ENCODE measurements at regions not wholly inside any gene's neighbourhood (a gene's known extent, or its start where the extent isn't known, plus 50 kb on each side); places are given as distances from the start of the nearest gene placed in this dataset.

DNA sequence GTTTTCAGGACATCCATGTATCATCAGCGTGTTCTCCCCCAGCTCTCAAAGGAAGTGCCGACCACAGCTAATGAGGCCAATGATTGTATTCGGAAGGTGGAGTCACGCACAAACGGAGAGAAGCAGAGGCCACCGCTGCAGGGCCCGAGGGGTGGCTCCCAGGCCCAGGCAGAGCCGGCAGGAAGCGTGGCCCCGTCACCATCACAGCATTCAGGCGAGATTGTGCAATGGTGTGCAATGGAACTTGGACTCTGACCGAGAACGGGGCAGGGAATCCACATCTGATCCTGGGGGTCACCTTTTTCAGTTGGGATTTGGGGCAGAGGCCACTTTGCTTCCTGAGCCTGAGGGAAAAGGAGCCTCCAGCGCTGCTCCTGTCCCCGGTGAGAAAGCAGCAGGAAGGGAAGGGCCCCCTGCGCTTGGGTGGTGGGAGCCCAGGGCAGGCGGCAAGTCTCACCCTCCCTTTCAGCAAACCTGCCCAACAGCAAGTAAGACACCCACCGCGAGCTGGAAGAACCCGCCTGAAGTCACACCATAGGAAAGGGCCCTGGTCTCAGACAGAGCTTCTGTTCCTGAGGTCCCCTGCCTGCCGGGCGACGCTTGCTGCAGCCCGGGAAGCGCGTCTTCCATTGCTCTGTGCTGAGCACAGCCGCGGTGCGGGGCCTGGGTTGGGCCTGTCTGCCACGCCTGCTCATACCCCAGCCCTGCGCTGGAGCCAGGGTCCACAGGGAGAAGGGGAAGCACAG lies 1430.7 kb downstream of the BRD1 start:
- intact Hi-C loops (cut with DNase I): no loop called here
- ATAC-seq (no peak), DNase-seq (no peak)
- 82 to 85% (median 84%) methylated on average over 31 of the region's 31 CpGs for WGBS, 3 donors
- no peak overlapping the region for H3K27ac ChIP-seq
- TF ChIP-seq, protein P1, sequence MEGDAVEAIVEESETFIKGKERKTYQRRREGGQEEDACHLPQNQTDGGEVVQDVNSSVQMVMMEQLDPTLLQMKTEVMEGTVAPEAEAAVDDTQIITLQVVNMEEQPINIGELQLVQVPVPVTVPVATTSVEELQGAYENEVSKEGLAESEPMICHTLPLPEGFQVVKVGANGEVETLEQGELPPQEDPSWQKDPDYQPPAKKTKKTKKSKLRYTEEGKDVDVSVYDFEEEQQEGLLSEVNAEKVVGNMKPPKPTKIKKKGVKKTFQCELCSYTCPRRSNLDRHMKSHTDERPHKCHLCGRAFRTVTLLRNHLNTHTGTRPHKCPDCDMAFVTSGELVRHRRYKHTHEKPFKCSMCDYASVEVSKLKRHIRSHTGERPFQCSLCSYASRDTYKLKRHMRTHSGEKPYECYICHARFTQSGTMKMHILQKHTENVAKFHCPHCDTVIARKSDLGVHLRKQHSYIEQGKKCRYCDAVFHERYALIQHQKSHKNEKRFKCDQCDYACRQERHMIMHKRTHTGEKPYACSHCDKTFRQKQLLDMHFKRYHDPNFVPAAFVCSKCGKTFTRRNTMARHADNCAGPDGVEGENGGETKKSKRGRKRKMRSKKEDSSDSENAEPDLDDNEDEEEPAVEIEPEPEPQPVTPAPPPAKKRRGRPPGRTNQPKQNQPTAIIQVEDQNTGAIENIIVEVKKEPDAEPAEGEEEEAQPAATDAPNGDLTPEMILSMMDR (IDR thresholded peaks at IDR 0.05): no peak
- H3K9me3 ChIP-seq: no peaks in the 10 kb centered on the region
- no peaks in the 10 kb centered on the region for H3K4me1 ChIP-seq
- H3K4me3 ChIP-seq: no peak overlapping the region
- peaks cover 0 to 7% (median 1%) of the 10 kb centered on the region in 3 donors for H3K27me3 ChIP-seq (ENCODE audit: insufficient read depth in 3 of 3, low read length in 2 of 3)
- H3K36me3 ChIP-seq (ENCODE audit: insufficient read depth in 1 of 2, low read depth in 1 of 2): no peaks in the 10 kb centered on the region

DNA sequence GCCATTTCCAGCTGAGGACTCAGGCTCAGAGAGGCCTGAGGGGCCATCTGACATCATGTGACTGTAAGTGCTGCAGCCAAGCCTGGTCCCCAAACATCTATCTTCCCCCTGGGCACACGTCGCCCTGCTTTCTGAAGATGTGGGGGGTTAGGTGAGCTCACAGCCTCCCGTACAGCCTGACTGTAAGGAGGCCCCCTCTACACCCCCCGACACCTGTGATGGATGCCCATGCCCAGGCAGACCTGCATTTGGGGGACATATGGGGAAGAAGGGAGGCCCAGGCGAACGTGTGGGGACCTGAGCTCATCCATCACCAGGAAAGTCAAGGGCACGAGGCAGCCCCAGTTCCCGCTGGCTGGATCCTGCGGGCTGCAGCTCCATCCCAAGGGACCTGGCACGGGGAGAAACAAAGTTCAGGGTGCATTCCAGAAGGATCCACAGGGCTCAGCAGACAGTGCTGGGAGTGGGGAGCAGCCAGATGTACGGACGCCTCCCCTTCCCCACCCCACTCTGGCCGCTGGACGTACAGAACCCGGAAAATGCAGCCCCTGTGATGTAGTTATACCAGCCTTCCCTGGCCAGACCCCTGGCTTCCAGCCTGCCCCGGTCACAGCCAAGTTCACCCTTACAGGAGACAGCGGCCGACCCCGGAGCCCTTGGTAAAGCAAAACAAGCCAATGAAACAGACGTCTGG lies 1431.4 kb downstream of the BRD1 start:
- ATAC-seq (no peak), DNase-seq (no peak)
- H3K27me3 ChIP-seq (ENCODE audit: insufficient read depth in 3 of 3, low read length in 2 of 3): peaks cover 0 to 7% (median 0%) of the 10 kb centered on the region in 3 donors
- H3K36me3 ChIP-seq (ENCODE audit: insufficient read depth in 1 of 2, low read depth in 1 of 2): no peaks in the 10 kb centered on the region
- 73 to 76% (median 73%) methylated on average over 20 of the region's 20 CpGs for WGBS, 3 donors
- TF ChIP-seq, protein P1 (IDR thresholded peaks at IDR 0.05): no peak
- H3K4me3 ChIP-seq: no peak overlapping the region
- intact Hi-C loops (cut with DNase I): no loop called here
- H3K9me3 ChIP-seq: no peaks in the 10 kb centered on the region
- H3K4me1 ChIP-seq: no peaks in the 10 kb centered on the region
- no peak overlapping the region for H3K27ac ChIP-seq

DNA sequence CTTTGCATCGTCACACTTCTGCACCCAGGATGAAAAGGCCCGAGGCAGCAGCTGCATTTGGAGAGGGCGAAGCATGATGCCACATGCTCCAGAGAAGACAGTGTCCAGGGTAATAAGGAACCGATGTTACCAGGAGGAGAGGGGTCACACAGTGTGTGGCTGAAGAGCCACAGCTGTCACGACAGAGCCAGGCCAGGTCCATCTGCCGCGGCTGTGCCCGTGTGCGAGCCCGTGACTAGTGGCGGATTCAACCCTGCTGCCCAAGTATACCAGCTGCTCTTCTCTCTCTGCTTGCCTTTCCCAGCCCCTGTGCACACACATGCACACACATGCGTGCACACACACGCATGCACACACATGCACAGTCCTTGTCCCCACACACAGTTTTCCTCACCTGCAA lies 1432.5 kb downstream of the BRD1 start:
- DNase-seq: no peak
- Histone ChIP-seq H3K4me3 (no peak overlapping the region), H3K4me1 (no peaks in the 10 kb centered on the region), H3K27me3 (ENCODE audit: insufficient read depth in 3 of 3, low read length in 2 of 3) (peaks cover 0 to 7% (median 0%) of the 10 kb centered on the region in 3 donors), H3K36me3 (ENCODE audit: insufficient read depth in 1 of 2, low read depth in 1 of 2) (no peaks in the 10 kb centered on the region), H3K9me3 (no peaks in the 10 kb centered on the region), H3K27ac (no peak overlapping the region)
- no peak for ATAC-seq
- TF ChIP-seq, protein P1 (IDR thresholded peaks at IDR 0.05): no peak
- WGBS, 3 donors: 51 to 63% (median 54%) methylated on average over 13 of the region's 13 CpGs
- intact Hi-C loops (cut with DNase I): no loop called here

DNA sequence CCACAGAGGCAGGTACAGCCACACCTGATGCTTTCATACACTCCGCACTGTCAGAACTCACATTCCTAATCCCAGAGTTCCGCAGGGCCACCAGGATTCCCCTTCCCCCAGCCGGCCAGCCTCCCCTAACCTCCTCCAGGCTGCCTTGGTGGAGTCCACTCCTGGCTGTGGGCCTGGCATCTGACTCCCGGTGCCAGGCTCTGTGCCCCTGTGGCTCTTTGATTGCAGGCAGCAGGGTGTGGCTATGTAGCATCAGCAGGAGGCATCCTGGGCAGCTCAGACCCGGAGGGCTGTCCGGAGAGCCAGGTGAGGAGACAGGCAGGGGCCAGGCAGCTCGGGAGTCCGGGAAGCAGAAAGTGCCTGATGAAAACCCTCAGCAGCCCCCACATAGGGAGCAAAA lies 1432.9 kb downstream of the BRD1 start:
- no peaks in the 10 kb centered on the region for H3K36me3 ChIP-seq (ENCODE audit: insufficient read depth in 1 of 2, low read depth in 1 of 2)
- TF ChIP-seq, protein P1 (IDR thresholded peaks at IDR 0.05): no peak
- no peaks in the 10 kb centered on the region for H3K4me1 ChIP-seq
- H3K9me3 ChIP-seq: no peaks in the 10 kb centered on the region
- DNase-seq (no peak), ATAC-seq (no peak)
- 67 to 73% (median 71%) methylated on average over 8 of the region's 8 CpGs for WGBS, 3 donors
- intact Hi-C loops (cut with DNase I): no loop called here
- no peak overlapping the region for H3K27ac ChIP-seq
- peaks cover 0 to 7% (median 0%) of the 10 kb centered on the region in 3 donors for H3K27me3 ChIP-seq (ENCODE audit: insufficient read depth in 3 of 3, low read length in 2 of 3)
- H3K4me3 ChIP-seq: no peak overlapping the region

Measured in psoas muscle (tissue), 7 donors.